HG03108 (cell line): ENCODE measurements at regions not wholly inside any gene's neighbourhood (a gene's known extent, or its start where the extent isn't known, plus 50 kb on each side); places are given as distances from the start of the nearest gene placed in this dataset.

Experiments used
- ATAC-seq: cut with Tn5 transposase; IDR thresholded peaks from one replicate; pipeline ENCODE4 v1.9.1; 2021; ENCODE audit warnings: moderate library complexity; ENCODE audit not compliant: unreplicated experiment

GRCh38 chr7:145313551-145313950 lies 477.7 kb upstream of the TPK1 start:
- no peak for ATAC-seq

DNA sequence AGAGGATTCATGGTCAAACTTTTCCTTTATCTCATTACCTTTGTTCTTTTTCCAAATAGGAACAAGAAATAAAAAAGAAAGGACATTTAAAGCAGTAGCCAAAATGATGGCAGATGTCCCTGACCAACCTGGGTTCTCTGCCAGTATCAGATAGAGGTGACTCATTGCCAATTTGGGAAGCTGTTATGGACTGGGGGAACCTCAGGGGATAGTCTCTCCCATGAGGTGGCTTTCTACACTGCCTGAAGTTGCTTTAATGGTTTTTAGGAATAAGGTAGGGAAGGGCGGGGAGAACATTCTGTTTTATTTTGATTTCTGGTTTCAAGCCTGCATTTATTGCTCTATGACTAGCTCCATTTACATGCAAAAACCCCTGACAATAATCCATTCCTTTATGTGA lies 457.9 kb upstream of the TPK1 start:
- ATAC-seq, result no peak

DNA sequence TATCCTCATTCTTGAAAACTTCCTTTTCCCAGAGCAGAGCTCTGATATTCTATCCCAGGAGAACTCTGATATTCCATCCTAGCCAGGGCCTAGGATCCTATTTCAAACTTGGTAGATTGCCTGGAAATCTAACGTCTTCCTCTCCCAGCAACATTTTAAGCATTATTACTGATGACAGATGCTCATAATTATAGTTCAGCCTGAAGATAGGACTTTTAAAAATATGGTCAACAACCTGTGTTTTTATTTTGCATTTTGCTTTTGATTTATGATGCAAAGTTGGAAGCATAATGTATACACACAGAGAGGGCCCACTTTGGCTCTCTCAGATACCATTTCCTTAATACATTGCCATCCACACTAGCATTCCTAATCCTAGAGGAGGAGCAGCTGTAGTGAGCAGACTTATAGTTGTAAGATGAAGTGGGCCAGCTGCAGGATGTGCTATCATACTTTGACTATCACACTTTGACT lies 457.4 kb upstream of the TPK1 start:
- no peak for ATAC-seq

- no peak for ATAC-seq
Measured at GRCh38 chr7:145289384-145289783, 453.5 kb upstream of the TPK1 start.

DNA sequence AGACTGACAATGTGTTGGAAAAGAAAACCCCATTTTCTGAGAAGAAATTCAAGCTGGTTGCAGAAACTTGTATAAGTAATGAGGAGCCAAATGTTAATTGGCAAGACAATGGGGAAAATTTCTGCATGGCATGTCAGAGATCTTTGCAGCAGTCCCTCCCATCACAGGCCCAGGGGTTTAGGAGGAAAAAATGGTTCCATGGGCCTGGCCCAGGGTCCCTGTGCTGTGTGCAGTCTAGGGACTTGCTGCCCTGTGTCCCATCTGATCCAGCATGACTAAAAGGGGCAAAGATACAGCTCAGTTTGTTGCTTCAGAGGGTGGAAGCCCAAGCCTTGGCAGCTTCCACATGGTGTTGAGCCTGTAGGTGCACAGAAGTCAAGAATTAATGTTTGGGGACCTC lies 440.3 kb upstream of the TPK1 start:
- no peak for ATAC-seq

GRCh38 chr7:145269418-145270161 lies 433.7 kb upstream of the TPK1 start:
- ATAC-seq, result no peak

DNA sequence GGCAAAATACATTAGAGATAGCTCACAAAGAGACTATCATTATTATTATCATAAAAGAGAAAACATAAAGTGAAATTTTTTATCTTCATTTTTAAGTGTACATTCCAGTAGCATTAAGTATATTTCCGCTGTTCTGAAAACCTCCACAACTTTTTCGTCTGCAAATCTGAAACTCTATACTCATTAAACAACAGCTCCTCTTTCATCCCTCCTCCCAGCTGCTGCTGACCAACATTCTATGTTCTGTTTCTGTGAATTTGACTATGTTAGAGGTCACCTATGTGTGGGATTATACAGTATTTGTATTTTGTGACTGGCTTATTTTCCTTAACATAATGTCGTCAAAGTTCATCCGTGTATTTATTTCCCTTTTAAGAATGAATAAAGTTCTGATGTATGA lies 429.3 kb upstream of the TPK1 start:
- ATAC-seq, result no peak

- ATAC-seq, result no peak
Measured at GRCh38 chr7:145263886-145264285, 428.0 kb upstream of the TPK1 start.

DNA sequence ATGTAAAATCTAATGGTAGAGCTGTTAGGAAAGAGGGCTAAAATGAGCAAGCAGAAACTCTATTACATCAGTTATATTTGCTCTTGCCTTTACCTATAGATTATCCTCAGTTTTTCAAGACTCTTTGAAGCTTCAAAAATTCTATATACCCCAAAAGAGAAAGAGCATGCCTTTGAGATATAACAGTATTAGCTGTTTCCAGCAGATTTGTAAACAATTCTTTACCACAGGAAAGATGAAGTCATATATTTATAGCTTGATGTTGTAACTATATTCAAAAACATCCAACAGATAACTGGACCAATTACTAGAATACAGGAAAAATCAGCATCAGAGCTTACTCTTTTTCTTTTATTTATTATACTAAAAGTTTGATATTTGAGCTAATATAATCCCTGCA lies 416.2 kb upstream of the TPK1 start:
- no peak for ATAC-seq

DNA sequence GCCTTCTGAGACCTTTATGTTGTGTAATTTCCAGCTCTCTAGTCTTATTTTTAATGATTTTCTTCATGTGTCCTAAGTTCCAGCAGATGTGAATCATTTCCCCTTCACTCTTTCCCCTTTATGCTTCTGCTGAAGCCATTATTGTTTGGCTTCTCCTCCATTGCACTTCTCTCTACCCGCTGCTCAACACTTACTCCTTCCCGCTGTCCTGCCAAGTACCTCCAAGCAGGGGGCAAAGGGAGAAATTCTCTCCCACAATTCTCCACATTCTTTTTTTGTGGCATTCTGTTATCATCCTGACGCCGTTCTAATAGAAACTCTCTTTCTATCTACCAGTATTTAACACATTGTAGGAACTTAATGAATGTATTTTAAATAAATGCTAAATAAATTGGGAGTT lies 388.9 kb upstream of the TPK1 start:
- no peak for ATAC-seq

GRCh38 chr7:145219461-145219860 lies 383.6 kb upstream of the TPK1 start:
- ATAC-seq, result no peak

DNA sequence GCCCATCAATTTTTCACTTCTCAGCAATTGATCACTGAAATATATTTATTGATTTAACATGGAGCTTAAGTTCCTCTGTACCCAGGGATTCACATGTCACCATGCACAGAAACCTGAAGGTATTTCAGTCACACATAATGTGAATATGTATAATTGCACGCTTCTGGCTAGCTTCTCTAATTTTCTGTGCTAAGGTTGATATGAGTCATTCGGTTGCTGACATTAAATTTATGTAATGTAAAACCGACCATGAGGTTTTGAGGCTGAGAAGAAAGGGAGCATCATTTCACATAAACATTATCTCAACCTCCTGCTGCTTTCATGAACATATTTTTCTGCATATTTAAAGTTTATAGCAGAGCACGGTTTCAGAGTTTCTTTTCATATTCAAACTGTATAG lies 381.0 kb upstream of the TPK1 start:
- ATAC-seq, result no peak

- ATAC-seq, result no peak
Measured at GRCh38 chr7:145212050-145212449, 376.2 kb upstream of the TPK1 start.

- no peak for ATAC-seq
Measured at GRCh38 chr7:145211211-145211610, 375.4 kb upstream of the TPK1 start.

GRCh38 chr7:145193951-145194350 lies 358.1 kb upstream of the TPK1 start:
- no peak for ATAC-seq

DNA sequence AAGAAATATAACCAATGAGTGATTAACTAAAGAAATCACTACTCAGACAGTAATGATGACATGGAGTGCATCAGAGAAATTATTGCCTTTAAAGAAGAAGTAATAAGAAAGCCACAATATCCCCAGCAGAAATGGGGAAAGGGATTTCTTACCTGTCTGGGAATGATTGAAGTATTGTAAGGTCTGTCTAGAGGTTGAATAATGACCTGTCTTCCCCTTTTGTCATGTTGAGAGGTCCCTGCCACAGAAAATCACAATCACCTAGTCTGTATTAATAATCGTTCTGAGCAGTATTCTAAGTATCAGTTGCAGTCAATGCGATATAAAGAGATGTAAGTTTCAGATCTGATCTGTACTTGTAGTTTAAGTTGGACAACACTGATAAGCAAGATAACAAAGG lies 349.1 kb upstream of the TPK1 start:
- ATAC-seq, result no peak

- ATAC-seq, result no peak
Measured at GRCh38 chr7:145183069-145183468, 347.2 kb upstream of the TPK1 start.

DNA sequence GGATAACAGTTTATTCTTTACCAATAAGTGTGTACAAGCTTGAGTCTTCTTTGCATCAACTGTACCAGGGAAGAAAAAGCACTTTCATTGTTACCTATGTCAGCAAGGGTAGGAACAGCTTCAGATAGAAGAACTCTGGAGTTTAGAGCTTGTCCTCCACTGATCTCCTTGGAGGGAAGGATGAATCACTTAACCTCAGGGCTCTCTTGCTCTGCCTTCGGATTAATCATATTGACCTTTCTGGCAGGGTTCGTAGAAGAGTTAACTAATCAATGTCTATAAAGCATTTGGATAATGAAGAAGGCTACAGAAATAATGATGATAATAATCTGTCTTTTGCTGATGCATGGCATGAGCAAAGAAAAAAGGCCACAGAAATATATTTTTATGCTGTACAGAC lies 339.5 kb upstream of the TPK1 start:
- ATAC-seq, result no peak

- no peak for ATAC-seq
Measured at GRCh38 chr7:145169908-145170307, 334.1 kb upstream of the TPK1 start.

DNA sequence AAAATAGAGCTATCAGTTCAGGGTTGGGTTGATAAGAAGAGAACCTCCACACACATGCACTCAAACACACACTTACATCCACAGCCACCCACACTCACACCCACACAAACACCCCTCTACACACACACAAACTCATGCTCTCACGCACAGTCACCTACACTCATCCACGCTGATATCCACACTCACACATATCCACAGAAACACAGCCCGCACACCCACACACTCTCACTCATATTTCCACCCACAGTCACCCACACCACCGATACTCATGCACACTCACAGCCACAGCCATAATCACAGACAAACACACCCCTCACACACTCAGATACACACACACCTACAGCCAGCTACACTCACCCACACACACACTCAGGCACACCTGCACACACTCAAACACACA lies 333.0 kb upstream of the TPK1 start:
- ATAC-seq, result no peak

- no peak for ATAC-seq
Measured at GRCh38 chr7:145168427-145168826, 332.6 kb upstream of the TPK1 start.

- ATAC-seq, result no peak
Measured at GRCh38 chr7:145156834-145157233, 321.0 kb upstream of the TPK1 start.

DNA sequence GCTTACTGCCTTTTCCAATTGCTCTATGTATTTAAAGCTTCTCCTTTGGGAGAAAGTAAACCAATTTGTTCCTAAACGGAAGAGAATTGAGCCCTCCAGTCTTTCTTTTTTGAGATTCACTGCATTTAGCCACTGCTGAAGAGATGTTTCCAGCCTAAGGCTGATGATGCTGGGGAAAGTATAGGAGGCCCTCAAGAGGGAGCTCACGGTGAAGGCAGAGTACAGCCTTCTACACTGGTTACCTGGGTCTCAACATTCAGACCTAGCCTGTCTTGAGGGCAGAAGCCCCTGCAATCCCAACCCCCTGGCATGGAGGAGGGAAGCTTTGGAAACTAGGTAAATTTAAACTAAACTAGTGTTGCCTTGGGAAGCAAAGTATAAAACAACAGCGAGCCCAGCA lies 316.7 kb upstream of the TPK1 start:
- ATAC-seq, result no peak
